ENCODE measurements at regions not wholly inside any gene's neighbourhood (a gene's known extent, or its start where the extent isn't known, plus 50 kb on each side); places are given as distances from the start of the nearest gene placed in this dataset.
A peak's percentile ranks its signal among the peaks of the same experiment; 100 is the strongest.

GRCh38 chrX:10841579-10841978, 221.2 kb upstream of the MID1 start:
- H3K14ac ChIP-seq (ENCODE audit: low read length), result no peak overlapping the region
- H3K4ac ChIP-seq (ENCODE audit: low read depth, low read length), result no peak overlapping the region
- no peak overlapping the region for H2AFZ ChIP-seq (ENCODE audit: insufficient read depth, low read length, poor library complexity)
- WGBS (ENCODE audit: extremely low coverage, insufficient coverage, insufficient read length), result no CpG with 5 or more reads among the region's 4 CpGs
- no peak for DNase-seq
- H2AK5ac ChIP-seq (ENCODE audit: low read length), result no peak overlapping the region
- no peak overlapping the region for H2BK12ac ChIP-seq (ENCODE audit: low read length)
- H3K4me3 ChIP-seq (ENCODE audit: low read depth, low read length), result no peak overlapping the region
- no peaks in the 10 kb centered on the region for H3K79me2 ChIP-seq (ENCODE audit: control insufficient read depth, insufficient read depth, low read length, poor library complexity)
- H3K27me3 ChIP-seq (ENCODE audit: insufficient read depth, low read length), result no peaks in the 10 kb centered on the region
- H2BK120ac ChIP-seq (ENCODE audit: insufficient read depth, low read length, poor library complexity), result no peak overlapping the region
- H3K36me3 ChIP-seq (ENCODE audit: control insufficient read depth in 1 of 2, insufficient read depth in 2 of 2, low read length in 2 of 2), result no peaks in the 10 kb centered on the region
- H3K9me3 ChIP-seq (ENCODE audit: insufficient read depth, low read depth, low read length), result no peaks in the 10 kb centered on the region
- H2BK5ac ChIP-seq (ENCODE audit: low read depth, low read length, poor library complexity), result no peak overlapping the region
- H4K91ac ChIP-seq (ENCODE audit: low read depth, low read length), result no peak overlapping the region
- H3K27ac ChIP-seq (ENCODE audit: low read depth, low read length), result no peak overlapping the region
- no peak overlapping the region for H3K9ac ChIP-seq (ENCODE audit: low read length)
- no peak overlapping the region for H4K8ac ChIP-seq (ENCODE audit: low read depth, low read length)
- no peak overlapping the region for H4K12ac ChIP-seq (ENCODE audit: low read depth, low read length)
- no peak overlapping the region for H3K23ac ChIP-seq (ENCODE audit: low read length)
- no peak overlapping the region for H3K4me2 ChIP-seq (ENCODE audit: low read length)
- H3K79me1 ChIP-seq (ENCODE audit: low read length), result no peaks in the 10 kb centered on the region
- H3K4me1 ChIP-seq (ENCODE audit: control insufficient read depth in 1 of 2, insufficient read depth in 2 of 2, low read length in 2 of 2), result no peaks in the 10 kb centered on the region
- H3K18ac ChIP-seq (ENCODE audit: low read length), result no peak overlapping the region

GRCh38 chrX:10842646-10843045, 222.3 kb upstream of the MID1 start:
- H3K4me3 ChIP-seq (ENCODE audit: low read depth, low read length), result no peak overlapping the region
- no peak overlapping the region for H2BK12ac ChIP-seq (ENCODE audit: low read length)
- no peak overlapping the region for H4K8ac ChIP-seq (ENCODE audit: low read depth, low read length)
- no CpG with 5 or more reads among the region's 4 CpGs for WGBS (ENCODE audit: extremely low coverage, insufficient coverage, insufficient read length)
- no peaks in the 10 kb centered on the region for H3K36me3 ChIP-seq (ENCODE audit: control insufficient read depth in 1 of 2, insufficient read depth in 2 of 2, low read length in 2 of 2)
- H4K12ac ChIP-seq (ENCODE audit: low read depth, low read length), result no peak overlapping the region
- no peak overlapping the region for H4K91ac ChIP-seq (ENCODE audit: low read depth, low read length)
- no peak overlapping the region for H2AK5ac ChIP-seq (ENCODE audit: low read length)
- no peaks in the 10 kb centered on the region for H3K27me3 ChIP-seq (ENCODE audit: insufficient read depth, low read length)
- H3K79me2 ChIP-seq (ENCODE audit: control insufficient read depth, insufficient read depth, low read length, poor library complexity), result no peaks in the 10 kb centered on the region
- no peak overlapping the region for H3K4ac ChIP-seq (ENCODE audit: low read depth, low read length)
- H3K9ac ChIP-seq (ENCODE audit: low read length), result no peak overlapping the region
- no peak overlapping the region for H3K4me2 ChIP-seq (ENCODE audit: low read length)
- H3K14ac ChIP-seq (ENCODE audit: low read length), result no peak overlapping the region
- H2BK120ac ChIP-seq (ENCODE audit: insufficient read depth, low read length, poor library complexity), result no peak overlapping the region
- DNase-seq, result no peak
- no peak overlapping the region for H3K18ac ChIP-seq (ENCODE audit: low read length)
- H2BK5ac ChIP-seq (ENCODE audit: low read depth, low read length, poor library complexity), result no peak overlapping the region
- no peak overlapping the region for H3K27ac ChIP-seq (ENCODE audit: low read depth, low read length)
- H3K23ac ChIP-seq (ENCODE audit: low read length), result no peak overlapping the region
- no peaks in the 10 kb centered on the region for H3K4me1 ChIP-seq (ENCODE audit: control insufficient read depth in 1 of 2, insufficient read depth in 2 of 2, low read length in 2 of 2)
- no peak overlapping the region for H2AFZ ChIP-seq (ENCODE audit: insufficient read depth, low read length, poor library complexity)
- no peaks in the 10 kb centered on the region for H3K79me1 ChIP-seq (ENCODE audit: low read length)
- no peaks in the 10 kb centered on the region for H3K9me3 ChIP-seq (ENCODE audit: insufficient read depth, low read depth, low read length)

GRCh38 chrX:10847333-10847732, 226.9 kb upstream of the MID1 start:
- Histone ChIP-seq H3K27ac (ENCODE audit: low read depth, low read length) (no peak overlapping the region), H3K9me3 (ENCODE audit: insufficient read depth, low read depth, low read length) (no peaks in the 10 kb centered on the region), H3K4me1 (ENCODE audit: control insufficient read depth in 1 of 2, insufficient read depth in 2 of 2, low read length in 2 of 2) (no peaks in the 10 kb centered on the region), H2AK5ac (ENCODE audit: low read length) (no peak overlapping the region), H2BK12ac (ENCODE audit: low read length) (no peak overlapping the region), H3K79me1 (ENCODE audit: low read length) (no peaks in the 10 kb centered on the region), H3K79me2 (ENCODE audit: control insufficient read depth, insufficient read depth, low read length, poor library complexity) (no peaks in the 10 kb centered on the region), H3K36me3 (ENCODE audit: control insufficient read depth in 1 of 2, insufficient read depth in 2 of 2, low read length in 2 of 2) (no peaks in the 10 kb centered on the region), H2AFZ (ENCODE audit: insufficient read depth, low read length, poor library complexity) (no peak overlapping the region), H3K18ac (ENCODE audit: low read length) (no peak overlapping the region), H2BK120ac (ENCODE audit: insufficient read depth, low read length, poor library complexity) (no peak overlapping the region), H2BK5ac (ENCODE audit: low read depth, low read length, poor library complexity) (no peak overlapping the region), H3K27me3 (ENCODE audit: insufficient read depth, low read length) (no peaks in the 10 kb centered on the region), H4K8ac (ENCODE audit: low read depth, low read length) (no peak overlapping the region), H3K4me2 (ENCODE audit: low read length) (no peak overlapping the region), H4K12ac (ENCODE audit: low read depth, low read length) (no peak overlapping the region), H3K23ac (ENCODE audit: low read length) (no peak overlapping the region), H3K4ac (ENCODE audit: low read depth, low read length) (no peak overlapping the region), H3K4me3 (ENCODE audit: low read depth, low read length) (no peak overlapping the region), H4K91ac (ENCODE audit: low read depth, low read length) (no peak overlapping the region), H3K9ac (ENCODE audit: low read length) (no peak overlapping the region), H3K14ac (ENCODE audit: low read length) (no peak overlapping the region)
- peak in 1 of 2 donors; percentile 2 for DNase-seq

GRCh38 chrX:10851809-10852208, 231.4 kb upstream of the MID1 start:
- Histone ChIP-seq H3K27ac (ENCODE audit: low read depth, low read length) (no peak overlapping the region), H2AK5ac (ENCODE audit: low read length) (no peak overlapping the region), H2BK12ac (ENCODE audit: low read length) (no peak overlapping the region), H2BK5ac (ENCODE audit: low read depth, low read length, poor library complexity) (no peak overlapping the region), H4K91ac (ENCODE audit: low read depth, low read length) (no peak overlapping the region), H2BK120ac (ENCODE audit: insufficient read depth, low read length, poor library complexity) (no peak overlapping the region), H4K8ac (ENCODE audit: low read depth, low read length) (no peak overlapping the region), H3K4ac (ENCODE audit: low read depth, low read length) (no peak overlapping the region), H2AFZ (ENCODE audit: insufficient read depth, low read length, poor library complexity) (no peak overlapping the region), H3K36me3 (ENCODE audit: control insufficient read depth in 1 of 2, insufficient read depth in 2 of 2, low read length in 2 of 2) (no peaks in the 10 kb centered on the region), H3K4me2 (ENCODE audit: low read length) (no peak overlapping the region), H3K79me1 (ENCODE audit: low read length) (no peaks in the 10 kb centered on the region), H3K9ac (ENCODE audit: low read length) (no peak overlapping the region), H3K79me2 (ENCODE audit: control insufficient read depth, insufficient read depth, low read length, poor library complexity) (no peaks in the 10 kb centered on the region), H3K4me1 (ENCODE audit: control insufficient read depth in 1 of 2, insufficient read depth in 2 of 2, low read length in 2 of 2) (no peaks in the 10 kb centered on the region), H3K9me3 (ENCODE audit: insufficient read depth, low read depth, low read length) (no peaks in the 10 kb centered on the region), H3K18ac (ENCODE audit: low read length) (no peak overlapping the region), H3K4me3 (ENCODE audit: low read depth, low read length) (no peak overlapping the region), H3K27me3 (ENCODE audit: insufficient read depth, low read length) (no peaks in the 10 kb centered on the region), H4K12ac (ENCODE audit: low read depth, low read length) (no peak overlapping the region), H3K14ac (ENCODE audit: low read length) (no peak overlapping the region), H3K23ac (ENCODE audit: low read length) (no peak overlapping the region)
- no peak for DNase-seq

- Histone ChIP-seq H3K14ac (ENCODE audit: low read length) (no peak overlapping the region), H2BK120ac (ENCODE audit: insufficient read depth, low read length, poor library complexity) (no peak overlapping the region), H4K91ac (ENCODE audit: low read depth, low read length) (no peak overlapping the region), H3K18ac (ENCODE audit: low read length) (no peak overlapping the region), H3K79me1 (ENCODE audit: low read length) (no peaks in the 10 kb centered on the region), H2BK5ac (ENCODE audit: low read depth, low read length, poor library complexity) (no peak overlapping the region), H2BK12ac (ENCODE audit: low read length) (no peak overlapping the region), H3K79me2 (ENCODE audit: control insufficient read depth, insufficient read depth, low read length, poor library complexity) (no peaks in the 10 kb centered on the region), H3K9ac (ENCODE audit: low read length) (no peak overlapping the region), H2AK5ac (ENCODE audit: low read length) (no peak overlapping the region), H4K12ac (ENCODE audit: low read depth, low read length) (no peak overlapping the region), H3K36me3 (ENCODE audit: control insufficient read depth in 1 of 2, insufficient read depth in 2 of 2, low read length in 2 of 2) (no peaks in the 10 kb centered on the region), H3K27me3 (ENCODE audit: insufficient read depth, low read length) (no peaks in the 10 kb centered on the region), H3K4me2 (ENCODE audit: low read length) (no peak overlapping the region), H2AFZ (ENCODE audit: insufficient read depth, low read length, poor library complexity) (no peak overlapping the region), H4K8ac (ENCODE audit: low read depth, low read length) (no peak overlapping the region), H3K4ac (ENCODE audit: low read depth, low read length) (no peak overlapping the region), H3K23ac (ENCODE audit: low read length) (no peak overlapping the region), H3K27ac (ENCODE audit: low read depth, low read length) (no peak overlapping the region), H3K4me3 (ENCODE audit: low read depth, low read length) (no peak overlapping the region), H3K9me3 (ENCODE audit: insufficient read depth, low read depth, low read length) (no peaks in the 10 kb centered on the region), H3K4me1 (ENCODE audit: control insufficient read depth in 1 of 2, insufficient read depth in 2 of 2, low read length in 2 of 2) (no peaks in the 10 kb centered on the region)
- no CpG with 5 or more reads among the region's 7 CpGs for WGBS (ENCODE audit: extremely low coverage, insufficient coverage, insufficient read length)
- no peak for DNase-seq
These were observed 234.2 kb upstream of the MID1 start for GRCh38 chrX:10854594-10854993.

Measured in trophoblast cell (in vitro differentiated cells and primary cell).